WI38 (cell line): ENCODE measurements at regions not wholly inside any gene's neighbourhood (a gene's known extent, or its start where the extent isn't known, plus 50 kb on each side); places are given as distances from the start of the nearest gene placed in this dataset.

Source experiments
- H3K4me3 ChIP-seq: 2 replicates; pipeline ENCODE4 v1.5.1; 2011; ENCODE audit warnings: low read depth, mild to moderate bottlenecking, control low read depth, low read length
- TF ChIP-seq, protein P1 (sequence below): IDR thresholded peaks from 2 replicates; pipeline ENCODE4 v1.5.1; 2012; ENCODE audit warnings: low read depth, mild to moderate bottlenecking, control low read depth, low read length

DNA sequence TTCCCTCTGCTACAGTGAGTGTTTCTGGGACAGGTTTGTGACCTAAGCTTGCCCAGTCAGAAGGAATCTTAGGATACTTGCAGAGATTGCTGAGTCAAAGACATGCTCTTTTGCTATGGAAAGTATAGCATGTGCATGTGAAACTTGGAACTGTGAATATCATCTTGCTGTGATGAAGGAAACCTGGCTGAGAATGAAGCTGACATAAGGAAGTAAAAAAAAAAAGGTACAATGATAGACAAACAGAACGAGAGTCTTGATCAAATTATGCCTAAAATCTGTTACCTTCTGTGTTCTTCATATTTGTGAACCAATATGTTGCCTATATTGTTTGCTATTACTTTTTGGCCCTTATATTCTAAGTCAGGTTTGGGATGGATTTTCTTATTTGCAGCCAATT is 525.7 kb downstream of the NPIPA7 start:
- TF ChIP-seq, protein P1, sequence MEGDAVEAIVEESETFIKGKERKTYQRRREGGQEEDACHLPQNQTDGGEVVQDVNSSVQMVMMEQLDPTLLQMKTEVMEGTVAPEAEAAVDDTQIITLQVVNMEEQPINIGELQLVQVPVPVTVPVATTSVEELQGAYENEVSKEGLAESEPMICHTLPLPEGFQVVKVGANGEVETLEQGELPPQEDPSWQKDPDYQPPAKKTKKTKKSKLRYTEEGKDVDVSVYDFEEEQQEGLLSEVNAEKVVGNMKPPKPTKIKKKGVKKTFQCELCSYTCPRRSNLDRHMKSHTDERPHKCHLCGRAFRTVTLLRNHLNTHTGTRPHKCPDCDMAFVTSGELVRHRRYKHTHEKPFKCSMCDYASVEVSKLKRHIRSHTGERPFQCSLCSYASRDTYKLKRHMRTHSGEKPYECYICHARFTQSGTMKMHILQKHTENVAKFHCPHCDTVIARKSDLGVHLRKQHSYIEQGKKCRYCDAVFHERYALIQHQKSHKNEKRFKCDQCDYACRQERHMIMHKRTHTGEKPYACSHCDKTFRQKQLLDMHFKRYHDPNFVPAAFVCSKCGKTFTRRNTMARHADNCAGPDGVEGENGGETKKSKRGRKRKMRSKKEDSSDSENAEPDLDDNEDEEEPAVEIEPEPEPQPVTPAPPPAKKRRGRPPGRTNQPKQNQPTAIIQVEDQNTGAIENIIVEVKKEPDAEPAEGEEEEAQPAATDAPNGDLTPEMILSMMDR = no peak

DNA sequence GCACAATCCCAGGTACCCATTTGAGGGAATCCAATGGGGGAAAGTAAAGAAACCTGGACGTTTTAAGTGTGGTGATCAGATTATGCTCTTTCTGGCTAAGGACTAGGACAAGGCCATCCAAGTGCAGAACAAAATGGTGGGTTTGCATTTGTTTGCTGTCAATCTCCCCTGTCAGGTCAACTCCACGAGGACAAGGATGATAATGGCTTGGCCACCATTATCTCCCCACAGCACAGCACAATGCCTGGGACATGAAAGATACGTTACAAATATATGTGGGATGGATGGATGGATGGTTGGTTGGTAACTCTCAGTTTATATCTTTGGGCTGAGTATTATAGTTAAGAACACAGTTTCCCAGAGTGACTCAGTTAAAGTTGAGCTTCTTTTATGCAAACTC is 526.9 kb downstream of the NPIPA7 start:
- TF ChIP-seq, protein P1 = no peak
- no peak overlapping the region for H3K4me3 ChIP-seq

More for the DNA sequence above, 525.7 kb downstream of the NPIPA7 start:
- no peak overlapping the region for H3K4me3 ChIP-seq

DNA sequence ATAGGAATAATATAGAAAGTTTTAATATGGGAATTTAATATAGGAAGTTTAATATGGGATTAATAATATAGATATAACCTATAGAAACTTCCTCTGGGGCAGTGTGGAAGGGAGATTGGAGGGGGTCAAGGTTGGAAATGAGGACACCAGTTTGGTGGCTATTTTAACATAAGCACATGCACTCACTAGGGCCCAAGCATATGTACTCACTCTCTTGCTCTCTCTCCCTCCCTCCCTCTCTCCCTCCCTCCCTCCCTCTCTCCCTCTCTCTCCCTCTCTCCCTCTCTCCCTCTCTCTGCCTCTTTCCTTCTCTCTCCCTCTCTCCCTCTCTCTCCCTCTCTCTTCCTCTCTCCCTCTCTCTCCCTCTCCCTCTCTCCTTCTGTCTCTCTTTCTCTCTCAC is 528.1 kb downstream of the NPIPA7 start:
- TF ChIP-seq, protein P1 = no peak
- H3K4me3 ChIP-seq = no peak overlapping the region

DNA sequence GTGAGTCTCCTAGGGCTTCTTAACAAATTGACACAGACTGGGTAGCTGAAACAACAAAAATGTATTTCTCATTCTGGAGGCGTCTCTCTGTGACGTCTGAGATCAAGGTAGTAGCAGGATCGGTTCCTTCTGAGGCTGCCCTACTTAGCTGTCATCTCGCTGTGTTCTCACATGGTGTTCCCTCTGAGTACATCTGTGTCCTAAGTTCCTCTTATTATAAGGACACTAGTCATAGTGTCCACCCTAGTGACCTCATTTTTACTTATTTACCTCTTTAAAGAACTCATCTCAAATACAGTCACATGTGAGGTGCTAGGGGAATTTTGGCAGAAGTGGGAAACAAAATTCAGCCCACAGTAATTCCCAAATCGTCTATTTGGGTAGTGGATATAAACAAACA is 529.1 kb downstream of the NPIPA7 start:
- TF ChIP-seq, protein P1 = no peak
- H3K4me3 ChIP-seq = no peak overlapping the region

DNA sequence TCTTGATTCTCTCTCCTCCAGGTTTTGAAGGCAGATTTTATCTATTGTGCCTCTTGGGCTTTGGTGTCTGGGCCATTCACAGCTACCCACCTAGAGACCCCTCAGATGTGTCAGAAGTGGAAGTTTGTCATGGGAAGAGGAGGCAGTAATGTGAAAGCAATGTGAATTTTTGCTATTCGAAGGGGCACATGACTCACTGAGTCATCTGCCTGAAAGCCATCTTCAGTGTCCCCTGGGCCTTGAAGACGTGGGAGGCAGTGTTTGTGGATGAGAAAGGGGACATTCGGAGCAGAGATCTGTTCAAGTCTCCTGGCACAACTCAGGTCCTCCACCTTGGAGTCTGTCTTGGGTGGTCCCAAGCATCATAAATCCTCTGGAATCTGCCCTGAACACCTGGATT is 530.2 kb downstream of the NPIPA7 start:
- TF ChIP-seq, protein P1 = no peak
- H3K4me3 ChIP-seq = no peak overlapping the region

DNA sequence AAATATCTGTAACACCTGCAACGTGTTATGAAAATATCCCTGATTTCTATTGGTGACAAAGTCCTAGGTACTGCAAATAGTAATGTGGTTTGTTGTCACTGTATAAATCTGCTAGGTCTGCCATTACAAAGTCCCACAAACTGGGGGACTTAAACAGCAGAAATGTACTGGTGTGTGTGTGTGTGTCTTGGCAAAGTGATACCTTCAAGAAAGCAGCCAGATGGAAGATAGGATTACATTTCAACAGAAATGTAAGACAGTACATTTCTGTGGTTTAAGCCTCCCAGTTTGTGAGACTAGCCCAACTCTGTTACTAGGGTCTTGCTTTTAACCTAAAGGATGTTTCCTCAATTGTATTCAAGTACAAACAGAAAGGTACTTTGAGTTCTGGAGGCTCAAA is 531.7 kb downstream of the NPIPA7 start:
- TF ChIP-seq, protein P1 = no peak
- H3K4me3 ChIP-seq = no peak overlapping the region

DNA sequence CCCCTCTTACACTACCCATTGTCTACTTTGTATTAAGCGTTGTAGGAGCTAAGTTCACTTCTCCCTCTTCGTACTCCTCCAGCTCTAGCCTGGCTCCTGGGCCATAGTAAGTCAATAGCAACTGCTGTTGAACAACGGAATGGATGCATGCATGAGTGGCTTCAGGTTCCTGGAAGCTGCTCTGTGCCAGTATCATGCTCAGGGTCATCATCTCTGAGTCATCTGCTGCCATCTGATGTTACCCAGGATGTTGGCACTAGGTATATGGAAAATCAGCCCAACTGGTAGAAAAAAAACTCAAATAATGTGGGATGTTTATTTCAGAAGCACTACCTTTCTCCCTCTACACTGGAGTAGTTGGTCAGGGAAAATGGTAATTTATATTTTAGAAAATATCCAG is 536.8 kb downstream of the NPIPA7 start:
- TF ChIP-seq, protein P1 = no peak
- no peak overlapping the region for H3K4me3 ChIP-seq
